Activated CD4-positive, alpha-beta memory T cell treated with anti-CD3 and anti-CD28 coated beads, Interleukin-2, amount 10 ng/mL, durations not matched to agents 7 days and 5 days (primary cell): ENCODE measurements at regions not wholly inside any gene's neighbourhood (a gene's known extent, or its start where the extent isn't known, plus 50 kb on each side); places are given as distances from the start of the nearest gene placed in this dataset.

Source experiments
- CTCF ChIA-PET: fragments of 350-600 bp; sonication (Branson Sonifier 250); formaldehyde crosslinking; loops from one replicate; lab custom pipeline; 2021; ENCODE audit warnings: antibody characterized with exemption, inconsistent platforms; lab: Charles Lee
- POLR2A ChIA-PET: fragments of 350-600 bp; sonication (Branson Sonifier 250); formaldehyde crosslinking; loops from one replicate; lab custom pipeline; 2021; ENCODE audit warnings: antibody characterized with exemption; lab: Charles Lee
- DNase-seq: peaks from one replicate; pipeline ENCODE4 v3.0.0-alpha.2; 2020
- H3K27ac Mint-ChIP-seq: one replicate; pipeline ENCODE4 v1.8.0; 2021; ENCODE audit warnings: mild to moderate bottlenecking, mixed read lengths
- H3K27me3 Mint-ChIP-seq: one replicate; pipeline ENCODE4 v1.8.0; 2021; ENCODE audit warnings: mixed read lengths
- H3K36me3 Mint-ChIP-seq: one replicate; pipeline ENCODE4 v1.8.0; 2021; ENCODE audit warnings: low read depth, mixed read lengths
- H3K4me1 Mint-ChIP-seq: one replicate; pipeline ENCODE4 v1.8.0; 2021; ENCODE audit warnings: mixed read lengths
- H3K4me3 Mint-ChIP-seq: one replicate; pipeline ENCODE4 v1.8.0; 2021; ENCODE audit warnings: mild to moderate bottlenecking, mixed read lengths
- H3K9me3 Mint-ChIP-seq: one replicate; pipeline ENCODE4 v1.8.0; 2021; ENCODE audit warnings: mixed read lengths

- Mint-ChIP-seq H3K4me3 (no peak overlapping the region), H3K27me3 (no peaks in the 10 kb centered on the region)
- POLR2A ChIA-PET, result no interaction called here
These were observed 291.5 kb upstream of the MANEA start for GRCh38 chr6:95285881-95286280.

DNA sequence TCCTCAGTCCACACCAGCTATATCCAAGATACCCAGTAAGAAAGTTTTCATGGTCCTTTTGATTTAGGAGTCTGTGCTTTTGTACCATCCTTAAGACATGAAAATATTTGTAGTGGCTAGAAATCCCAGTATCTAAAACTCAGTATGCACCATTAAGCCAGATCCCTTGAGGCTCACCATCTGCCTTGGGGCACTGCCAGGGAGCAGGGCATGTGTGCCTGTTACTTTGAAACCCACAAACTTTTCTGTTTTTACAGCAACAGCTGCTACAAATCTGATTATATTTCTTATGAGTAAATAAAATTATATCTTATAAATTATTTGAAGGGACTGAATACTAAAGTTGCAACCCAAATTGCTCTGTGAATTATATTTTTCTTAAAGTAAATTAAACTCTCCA is 290.5 kb upstream of the MANEA start:
- no peaks in the 10 kb centered on the region for H3K36me3 Mint-ChIP-seq
- ChIA-PET POLR2A (no interaction called here), CTCF (no interaction called here)
- no peak overlapping the region for H3K27ac Mint-ChIP-seq
- no peak overlapping the region for H3K4me3 Mint-ChIP-seq
- DNase-seq, result no peak
- H3K4me1 Mint-ChIP-seq, result no peaks in the 10 kb centered on the region
- H3K9me3 Mint-ChIP-seq, result no peaks in the 10 kb centered on the region
- no peaks in the 10 kb centered on the region for H3K27me3 Mint-ChIP-seq

More at GRCh38 chr6:95285881-95286280, 291.5 kb upstream of the MANEA start:
- no peaks in the 10 kb centered on the region for H3K4me1 Mint-ChIP-seq
- H3K9me3 Mint-ChIP-seq, result no peaks in the 10 kb centered on the region
- H3K36me3 Mint-ChIP-seq, result no peaks in the 10 kb centered on the region
- H3K27ac Mint-ChIP-seq, result no peak overlapping the region
- no peak for DNase-seq
- CTCF ChIA-PET, result no interaction called here

GRCh38 chr6:95288251-95288650 is 289.1 kb upstream of the MANEA start:
- no peak for DNase-seq
- H3K27ac Mint-ChIP-seq, result no peak overlapping the region
- ChIA-PET CTCF (no interaction called here), POLR2A (no interaction called here)
- H3K4me3 Mint-ChIP-seq, result no peak overlapping the region
- no peaks in the 10 kb centered on the region for H3K4me1 Mint-ChIP-seq
- no peaks in the 10 kb centered on the region for H3K36me3 Mint-ChIP-seq
- H3K27me3 Mint-ChIP-seq, result no peaks in the 10 kb centered on the region
- H3K9me3 Mint-ChIP-seq, result no peaks in the 10 kb centered on the region

DNA sequence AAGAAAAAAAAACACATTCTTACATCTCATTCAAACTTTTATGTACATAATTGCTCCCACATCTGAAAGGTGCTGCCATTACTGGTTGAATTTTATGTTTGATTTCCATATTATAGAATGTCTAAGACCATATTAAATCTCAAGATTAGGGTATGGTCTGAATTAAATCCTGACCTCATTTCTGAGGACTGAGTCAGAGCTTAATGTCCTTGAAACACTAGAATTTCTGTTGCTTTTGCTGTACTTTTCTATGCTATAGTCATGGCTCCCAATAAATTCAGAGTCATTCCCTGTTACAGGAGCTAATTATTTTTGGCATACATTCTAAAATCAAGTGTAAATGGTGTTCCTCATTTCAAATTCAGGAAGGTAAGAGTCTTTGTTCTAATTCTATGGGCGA is 285.3 kb upstream of the MANEA start:
- ChIA-PET CTCF (no interaction called here), POLR2A (no interaction called here)
- Mint-ChIP-seq H3K36me3 (no peaks in the 10 kb centered on the region), H3K4me3 (no peak overlapping the region), H3K4me1 (no peaks in the 10 kb centered on the region), H3K9me3 (no peaks in the 10 kb centered on the region), H3K27ac (no peak overlapping the region), H3K27me3 (no peaks in the 10 kb centered on the region)
- no peak for DNase-seq

DNA sequence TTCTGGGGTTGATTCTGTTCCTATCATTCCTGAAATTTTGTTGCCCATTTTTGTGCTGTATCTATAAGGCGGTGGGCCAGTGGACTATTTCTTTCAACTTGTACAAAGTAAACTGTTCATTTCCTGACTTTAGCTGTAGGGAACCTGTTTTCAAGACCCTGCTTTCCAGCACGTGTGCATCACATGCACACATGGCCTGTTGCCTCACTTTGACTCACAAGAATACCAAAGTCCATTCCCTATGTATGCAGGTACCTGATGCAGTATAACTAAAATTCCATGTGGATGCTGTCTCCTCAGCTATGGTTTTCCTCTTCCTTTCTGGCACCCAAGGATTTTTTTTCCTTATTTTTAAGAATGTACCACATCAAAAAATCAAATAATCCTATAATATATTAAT is 284.1 kb upstream of the MANEA start:
- CTCF ChIA-PET, result no interaction called here
- Mint-ChIP-seq H3K4me1 (no peaks in the 10 kb centered on the region), H3K4me3 (no peak overlapping the region), H3K27ac (no peak overlapping the region), H3K27me3 (no peaks in the 10 kb centered on the region), H3K36me3 (no peaks in the 10 kb centered on the region), H3K9me3 (no peaks in the 10 kb centered on the region)
- no peak for DNase-seq
- POLR2A ChIA-PET, result no interaction called here

GRCh38 chr6:95294043-95294442 is 283.3 kb upstream of the MANEA start:
- ChIA-PET POLR2A (no interaction called here), CTCF (no interaction called here)
- no peaks in the 10 kb centered on the region for H3K9me3 Mint-ChIP-seq
- DNase-seq, result no peak
- no peak overlapping the region for H3K4me3 Mint-ChIP-seq
- H3K4me1 Mint-ChIP-seq, result no peaks in the 10 kb centered on the region
- H3K27ac Mint-ChIP-seq, result no peak overlapping the region
- H3K27me3 Mint-ChIP-seq, result no peaks in the 10 kb centered on the region
- H3K36me3 Mint-ChIP-seq, result no peaks in the 10 kb centered on the region

DNA sequence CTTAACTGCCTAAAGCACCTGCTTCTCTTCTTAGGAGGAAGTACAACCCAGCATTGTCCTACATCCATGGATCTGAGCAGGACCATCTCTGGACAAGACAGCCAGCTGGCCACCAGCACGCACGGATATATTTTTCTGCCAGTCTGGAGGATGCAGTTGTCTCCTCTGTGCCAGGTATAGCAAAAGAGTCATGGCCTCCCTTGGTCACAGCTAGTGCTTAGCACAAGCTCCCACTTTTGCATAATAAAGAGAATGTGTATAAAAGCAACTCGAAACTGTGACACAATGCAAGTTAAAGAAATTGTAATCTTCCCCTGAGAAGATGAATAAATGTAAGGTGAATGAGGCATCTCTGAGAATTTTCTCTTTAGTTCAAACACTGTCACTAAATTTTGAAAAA is 267.8 kb upstream of the MANEA start:
- Mint-ChIP-seq H3K9me3 (no peaks in the 10 kb centered on the region), H3K27ac (no peak overlapping the region), H3K27me3 (no peaks in the 10 kb centered on the region), H3K4me1 (no peaks in the 10 kb centered on the region), H3K36me3 (no peaks in the 10 kb centered on the region), H3K4me3 (no peak overlapping the region)
- DNase-seq, result no peak
- ChIA-PET POLR2A (no interaction called here), CTCF (interaction anchor here (1.0 kb wide), 1 partner anchor 55 kb away, joined by 3 read pairs; no protein-coding TSS in a partner anchor)

- Mint-ChIP-seq H3K27ac (no peak overlapping the region), H3K27me3 (no peaks in the 10 kb centered on the region), H3K9me3 (no peaks in the 10 kb centered on the region), H3K36me3 (no peaks in the 10 kb centered on the region), H3K4me1 (no peaks in the 10 kb centered on the region), H3K4me3 (no peak overlapping the region)
- CTCF ChIA-PET, result no interaction called here
- DNase-seq, result no peak
- POLR2A ChIA-PET, result no interaction called here
These were observed 259.2 kb upstream of the MANEA start for GRCh38 chr6:95318137-95318536.

DNA sequence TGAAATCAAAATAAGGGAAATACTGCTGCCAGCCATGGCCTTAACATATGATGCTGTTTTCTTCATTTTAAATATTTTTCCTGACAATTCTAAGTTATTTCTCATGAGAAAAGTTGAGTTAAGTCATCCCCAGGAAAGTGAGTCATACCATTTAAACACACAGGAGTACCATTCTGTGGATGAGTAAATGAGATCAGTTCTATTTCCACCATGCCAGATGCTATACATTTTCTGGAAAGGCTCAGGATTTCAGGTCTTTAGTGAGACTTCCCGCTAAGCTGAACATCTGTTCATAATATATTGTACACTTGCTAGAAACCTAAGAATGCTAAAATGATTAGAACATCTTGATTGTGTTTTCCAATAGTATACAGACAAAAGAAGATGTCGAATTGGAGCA is 256.2 kb upstream of the MANEA start:
- Mint-ChIP-seq H3K27me3 (no peaks in the 10 kb centered on the region), H3K27ac (no peak overlapping the region), H3K4me1 (no peaks in the 10 kb centered on the region), H3K4me3 (no peak overlapping the region), H3K36me3 (no peaks in the 10 kb centered on the region), H3K9me3 (no peaks in the 10 kb centered on the region)
- CTCF ChIA-PET, result no interaction called here
- DNase-seq, result no peak
- POLR2A ChIA-PET, result no interaction called here

GRCh38 chr6:95325916-95326315 is 251.4 kb upstream of the MANEA start:
- ChIA-PET CTCF (no interaction called here), POLR2A (no interaction called here)
- Mint-ChIP-seq H3K36me3 (no peaks in the 10 kb centered on the region), H3K9me3 (no peaks in the 10 kb centered on the region), H3K27ac (no peak overlapping the region), H3K4me3 (no peak overlapping the region), H3K27me3 (no peaks in the 10 kb centered on the region), H3K4me1 (no peaks in the 10 kb centered on the region)
- DNase-seq, result no peak

DNA sequence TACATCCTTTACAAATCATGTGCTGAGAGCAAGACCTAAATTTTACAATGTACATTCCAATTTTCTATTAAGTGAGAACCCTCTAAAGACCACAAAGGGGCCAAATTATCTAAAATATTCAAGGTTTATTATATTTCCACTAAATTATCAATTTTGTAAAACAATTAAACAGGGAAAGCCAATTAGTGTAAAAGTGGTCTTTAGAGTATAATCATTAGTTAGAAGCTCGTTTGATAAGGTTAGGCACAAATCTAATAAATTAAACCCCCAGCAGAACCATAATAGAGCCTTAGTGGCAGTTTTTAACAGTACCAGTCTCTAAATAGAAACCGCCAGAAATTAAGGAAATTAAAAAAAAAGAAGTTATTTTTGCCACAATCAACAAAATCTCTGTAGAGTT is 249.1 kb upstream of the MANEA start:
- Mint-ChIP-seq H3K27me3 (no peaks in the 10 kb centered on the region), H3K4me3 (no peak overlapping the region), H3K27ac (no peak overlapping the region), H3K36me3 (no peaks in the 10 kb centered on the region), H3K4me1 (no peaks in the 10 kb centered on the region), H3K9me3 (no peaks in the 10 kb centered on the region)
- ChIA-PET POLR2A (no interaction called here), CTCF (no interaction called here)
- DNase-seq, result no peak

DNA sequence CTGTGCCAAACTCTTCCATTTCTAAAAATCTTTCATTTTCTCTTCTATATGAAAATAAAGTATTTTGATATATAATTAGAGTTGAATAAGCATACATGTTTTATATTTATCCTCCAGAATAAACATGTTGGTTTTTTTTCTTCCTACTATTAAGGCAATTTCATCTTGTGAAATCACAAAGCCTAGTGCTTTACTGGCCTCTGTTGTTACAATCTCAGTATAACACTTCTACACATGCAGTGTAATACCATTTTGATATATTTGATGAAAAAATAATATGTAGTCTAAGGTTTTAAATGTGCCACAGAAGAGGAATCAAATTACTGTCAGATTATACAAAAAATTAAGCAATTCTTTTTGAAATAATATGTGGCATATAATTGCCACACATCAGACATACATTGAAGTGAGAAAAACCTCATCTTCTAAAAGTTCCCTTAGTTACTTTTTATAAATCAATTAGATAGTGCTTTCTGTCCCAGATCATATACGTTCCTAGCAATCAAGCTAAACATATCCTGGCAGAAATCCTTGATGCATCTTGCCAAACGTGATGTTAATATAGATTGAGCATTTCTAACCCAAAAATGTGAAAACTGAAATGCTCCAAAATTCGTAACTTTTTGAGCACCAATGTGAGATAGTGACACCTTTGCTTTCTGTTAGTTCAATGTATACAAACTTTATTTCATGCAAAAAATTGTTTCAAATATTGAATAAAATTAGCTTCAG is 225.1 kb upstream of the MANEA start:
- ChIA-PET POLR2A (no interaction called here), CTCF (no interaction called here)
- DNase-seq, result no peak
- Mint-ChIP-seq H3K27me3 (no peaks in the 10 kb centered on the region), H3K9me3 (no peaks in the 10 kb centered on the region), H3K4me1 (no peaks in the 10 kb centered on the region), H3K4me3 (no peak overlapping the region), H3K27ac (no peak overlapping the region), H3K36me3 (no peaks in the 10 kb centered on the region)

- H3K36me3 Mint-ChIP-seq, result no peaks in the 10 kb centered on the region
- CTCF ChIA-PET, result no interaction called here
- no peaks in the 10 kb centered on the region for H3K27me3 Mint-ChIP-seq
- no peaks in the 10 kb centered on the region for H3K4me1 Mint-ChIP-seq
- no peaks in the 10 kb centered on the region for H3K9me3 Mint-ChIP-seq
- H3K4me3 Mint-ChIP-seq, result no peak overlapping the region
- DNase-seq, result no peak
- no peak overlapping the region for H3K27ac Mint-ChIP-seq
- POLR2A ChIA-PET, result no interaction called here
These were observed 222.8 kb upstream of the MANEA start for GRCh38 chr6:95354551-95354950.

GRCh38 chr6:95357380-95358020 is 219.8 kb upstream of the MANEA start:
- no peak for DNase-seq
- CTCF ChIA-PET, result no interaction called here
- H3K27me3 Mint-ChIP-seq, result no peaks in the 10 kb centered on the region
- H3K4me3 Mint-ChIP-seq, result no peak overlapping the region
- H3K9me3 Mint-ChIP-seq, result no peaks in the 10 kb centered on the region
- no peaks in the 10 kb centered on the region for H3K36me3 Mint-ChIP-seq
- H3K4me1 Mint-ChIP-seq, result no peaks in the 10 kb centered on the region
- POLR2A ChIA-PET, result no interaction called here
- H3K27ac Mint-ChIP-seq, result no peak overlapping the region
